ENCODE measurements at regions not wholly inside any gene's neighbourhood (a gene's known extent, or its start where the extent isn't known, plus 50 kb on each side); places are given as distances from the start of the nearest gene placed in this dataset.

- TF ChIP-seq CTCF (conservative IDR thresholded peaks at IDR 0.05) (no peak), EZH2 (IDR thresholded peaks at IDR 0.05; ENCODE audit: low read depth) (no peak)
- Histone ChIP-seq H3K27ac (no peak overlapping the region), H3F3A (ENCODE audit: insufficient read depth, low read depth) (no peaks in the 10 kb centered on the region), H2AFZ (no peak overlapping the region), H3K9me2 (ENCODE audit: insufficient read depth) (no peaks in the 10 kb centered on the region), H3K79me2 (ENCODE audit: low read depth) (no peaks in the 10 kb centered on the region), H3K4me3 (no peak overlapping the region), H3K36me3 (ENCODE audit: low read depth) (no peaks in the 10 kb centered on the region), H3K4me2 (no peak overlapping the region), H3K9me3 (ENCODE audit: insufficient read depth, low read depth) (no peaks in the 10 kb centered on the region), H4K20me1 (ENCODE audit: insufficient read depth) (no peaks in the 10 kb centered on the region), H3K27me3 (ENCODE audit: insufficient read depth, low read depth) (no peaks in the 10 kb centered on the region), H3K4me1 (replicated peaks; ENCODE audit: insufficient read depth) (no peaks in the 10 kb centered on the region)
- intact Hi-C loops (cut with micrococcal nuclease; ENCODE audit: unreplicated experiment) = no loop called here
- DNase-seq = no peak
- no TSS peak for BruUV-seq (replicated peaks)
- ChIA-PET CTCF (no interaction called here), POLR2A (ENCODE audit: unreplicated experiment) (no interaction called here)
Observed at GRCh38 chr3:72127224-72127612, 342.3 kb upstream of the PROK2 start.

GRCh38 chr3:72126441-72127223, 341.7 kb upstream of the PROK2 start:
- BruUV-seq (replicated peaks) = no TSS peak
- intact Hi-C loops (cut with micrococcal nuclease; ENCODE audit: unreplicated experiment) = no loop called here
- Histone ChIP-seq H3K9me2 (ENCODE audit: insufficient read depth) (no peaks in the 10 kb centered on the region), H4K20me1 (ENCODE audit: insufficient read depth) (no peaks in the 10 kb centered on the region), H3K9me3 (ENCODE audit: insufficient read depth, low read depth) (no peaks in the 10 kb centered on the region), H3K27ac (no peak overlapping the region), H2AFZ (no peak overlapping the region), H3K4me1 (replicated peaks; ENCODE audit: insufficient read depth) (no peaks in the 10 kb centered on the region), H3K36me3 (ENCODE audit: low read depth) (no peaks in the 10 kb centered on the region), H3F3A (ENCODE audit: insufficient read depth, low read depth) (no peaks in the 10 kb centered on the region), H3K79me2 (ENCODE audit: low read depth) (no peaks in the 10 kb centered on the region), H3K4me2 (no peak overlapping the region), H3K4me3 (no peak overlapping the region), H3K27me3 (ENCODE audit: insufficient read depth, low read depth) (no peaks in the 10 kb centered on the region)
- POLR2A ChIA-PET (ENCODE audit: unreplicated experiment) = no interaction called here
- CTCF ChIA-PET = no interaction called here
- no peak for DNase-seq
- TF ChIP-seq CTCF (conservative IDR thresholded peaks at IDR 0.05) (no peak), EZH2 (IDR thresholded peaks at IDR 0.05; ENCODE audit: low read depth) (no peak)

GRCh38 chr3:72123908-72124441, 339.0 kb upstream of the PROK2 start:
- H3K4me3 ChIP-seq = no peak overlapping the region
- no peaks in the 10 kb centered on the region for H4K20me1 ChIP-seq (ENCODE audit: insufficient read depth)
- no peaks in the 10 kb centered on the region for H3K4me1 ChIP-seq (replicated peaks; ENCODE audit: insufficient read depth)
- no peak overlapping the region for H3K27ac ChIP-seq
- H3K9me3 ChIP-seq (ENCODE audit: insufficient read depth, low read depth) = no peaks in the 10 kb centered on the region
- H3K36me3 ChIP-seq (ENCODE audit: low read depth) = no peaks in the 10 kb centered on the region
- peak; percentile 11 to 54 for DNase-seq
- no peak overlapping the region for H3K4me2 ChIP-seq
- ChIA-PET POLR2A (ENCODE audit: unreplicated experiment) (no interaction called here), CTCF (no interaction called here)
- H3F3A ChIP-seq (ENCODE audit: insufficient read depth, low read depth) = no peaks in the 10 kb centered on the region
- H3K79me2 ChIP-seq (ENCODE audit: low read depth) = no peaks in the 10 kb centered on the region
- BruUV-seq (replicated peaks) = no TSS peak
- H3K27me3 ChIP-seq (ENCODE audit: insufficient read depth, low read depth) = no peaks in the 10 kb centered on the region
- TF ChIP-seq CTCF (conservative IDR thresholded peaks at IDR 0.05) = no peak
- TF ChIP-seq EZH2 (IDR thresholded peaks at IDR 0.05; ENCODE audit: low read depth) = no peak
- no peaks in the 10 kb centered on the region for H3K9me2 ChIP-seq (ENCODE audit: insufficient read depth)
- H2AFZ ChIP-seq = no peak overlapping the region
- intact Hi-C loops (cut with micrococcal nuclease; ENCODE audit: unreplicated experiment) = no loop called here
